ENCODE measurements at regions not wholly inside any gene's neighbourhood (a gene's known extent, or its start where the extent isn't known, plus 50 kb on each side); places are given as distances from the start of the nearest gene placed in this dataset.

- no peak overlapping the region for H3K27ac ChIP-seq
- ATAC-seq (no peak), DNase-seq (no peak)
- H3K4me1 ChIP-seq = no peaks in the 10 kb centered on the region
- H3K27me3 ChIP-seq = no peaks in the 10 kb centered on the region
- 58% methylated on average over 3 of the region's 3 CpGs for WGBS (ENCODE audit: insufficient coverage, low coverage, low lambda C conversion rate, missing lambda C conversion rate)
- no peaks in the 10 kb centered on the region for H3K36me3 ChIP-seq
- no peaks in the 10 kb centered on the region for H3K9me3 ChIP-seq
- intact Hi-C loops (cut with DNase I) = no loop called here
- TF ChIP-seq CTCF (IDR thresholded peaks at IDR 0.05) (no peak), POLR2A (IDR thresholded peaks at IDR 0.05) (no peak)
- H3K4me3 ChIP-seq = no peak overlapping the region
Observed at GRCh38 chr4:111736516-111736915, 408.7 kb upstream of the FAM241A start.

- Histone ChIP-seq H3K27ac (no peak overlapping the region), H3K36me3 (no peaks in the 10 kb centered on the region), H3K27me3 (no peaks in the 10 kb centered on the region), H3K4me1 (peaks cover 0 to 7% (median 0%) of the 10 kb centered on the region in 4 donors), H3K4me3 (no peak overlapping the region), H3K9me3 (no peaks in the 10 kb centered on the region)
- WGBS (ENCODE audit: insufficient coverage, low coverage, low lambda C conversion rate, missing lambda C conversion rate) = 39% methylated on average over 3 of the region's 3 CpGs
- no peak for TF ChIP-seq CTCF (IDR thresholded peaks at IDR 0.05)
- TF ChIP-seq POLR2A (IDR thresholded peaks at IDR 0.05) = no peak
- intact Hi-C loops (cut with DNase I) = no loop called here
- ATAC-seq = peak in 1 of 4 donors; percentile 16
- no peak for DNase-seq
Observed at GRCh38 chr4:111744847-111745246, 400.4 kb upstream of the FAM241A start.

GRCh38 chr4:111748157-111748556 lies 397.1 kb upstream of the FAM241A start:
- WGBS (ENCODE audit: insufficient coverage, low coverage, low lambda C conversion rate, missing lambda C conversion rate) = 32% methylated on average over 3 of the region's 3 CpGs
- TF ChIP-seq CTCF (IDR thresholded peaks at IDR 0.05) = no peak
- no peak for TF ChIP-seq POLR2A (IDR thresholded peaks at IDR 0.05)

GRCh38 chr4:111754003-111754402 lies 391.3 kb upstream of the FAM241A start:
- TF ChIP-seq POLR2A (IDR thresholded peaks at IDR 0.05) = no peak
- TF ChIP-seq CTCF (IDR thresholded peaks at IDR 0.05) = no peak
- WGBS (ENCODE audit: insufficient coverage, low coverage, low lambda C conversion rate, missing lambda C conversion rate) = 100% methylated on average over 1 of the region's 1 CpG

More at GRCh38 chr4:111748157-111748556, 397.1 kb upstream of the FAM241A start:
- H3K4me3 ChIP-seq = no peak overlapping the region
- no peaks in the 10 kb centered on the region for H3K9me3 ChIP-seq
- no peaks in the 10 kb centered on the region for H3K36me3 ChIP-seq
- ATAC-seq = no peak
- peaks cover 0 to 7% (median 0%) of the 10 kb centered on the region in 4 donors for H3K4me1 ChIP-seq
- DNase-seq = no peak
- H3K27me3 ChIP-seq = no peaks in the 10 kb centered on the region
- intact Hi-C loops (cut with DNase I) = no loop called here
- H3K27ac ChIP-seq = no peak overlapping the region

GRCh38 chr4:111755571-111755970 lies 389.7 kb upstream of the FAM241A start:
- Histone ChIP-seq H3K27ac (no peak overlapping the region), H3K27me3 (no peaks in the 10 kb centered on the region), H3K9me3 (no peaks in the 10 kb centered on the region), H3K4me1 (no peaks in the 10 kb centered on the region), H3K36me3 (no peaks in the 10 kb centered on the region), H3K4me3 (no peak overlapping the region)
- DNase-seq = no peak
- ATAC-seq = no peak
- intact Hi-C loops (cut with DNase I) = no loop called here
- TF ChIP-seq POLR2A (IDR thresholded peaks at IDR 0.05) (no peak), CTCF (IDR thresholded peaks at IDR 0.05) (no peak)
- WGBS (ENCODE audit: insufficient coverage, low coverage, low lambda C conversion rate, missing lambda C conversion rate) = 84% methylated on average over 8 of the region's 10 CpGs

More at GRCh38 chr4:111754003-111754402, 391.3 kb upstream of the FAM241A start:
- DNase-seq (no peak), ATAC-seq (no peak)
- Histone ChIP-seq H3K9me3 (no peaks in the 10 kb centered on the region), H3K27ac (no peak overlapping the region), H3K36me3 (no peaks in the 10 kb centered on the region), H3K4me1 (no peaks in the 10 kb centered on the region), H3K4me3 (no peak overlapping the region), H3K27me3 (no peaks in the 10 kb centered on the region)
- intact Hi-C loops (cut with DNase I) = no loop called here

Data from right lobe of liver (tissue), 6 donors.